Hindlimb muscle (tissue), 1 donor: ENCODE measurements at regions not wholly inside any gene's neighbourhood (a gene's known extent, or its start where the extent isn't known, plus 50 kb on each side); places are given as distances from the start of the nearest gene placed in this dataset.
"Not testable (repeated sequence)": the region's sequence is repeated elsewhere in the genome, so short reads cannot be mapped to it uniquely, and the experiment has no call there.

ENCODE experiments used
- DNase-seq: peaks from one replicate; pipeline ENCODE4 v3.0.0-alpha.2; 2013

- peak; percentile 5 for DNase-seq
Observed at GRCh38 chr9:62798884-62799850, 1609.3 kb downstream of the SPATA31A7 start.

GRCh38 chr9:62799851-62800371, 1610.1 kb downstream of the SPATA31A7 start:
- DNase-seq = peak; percentile 16

DNA sequence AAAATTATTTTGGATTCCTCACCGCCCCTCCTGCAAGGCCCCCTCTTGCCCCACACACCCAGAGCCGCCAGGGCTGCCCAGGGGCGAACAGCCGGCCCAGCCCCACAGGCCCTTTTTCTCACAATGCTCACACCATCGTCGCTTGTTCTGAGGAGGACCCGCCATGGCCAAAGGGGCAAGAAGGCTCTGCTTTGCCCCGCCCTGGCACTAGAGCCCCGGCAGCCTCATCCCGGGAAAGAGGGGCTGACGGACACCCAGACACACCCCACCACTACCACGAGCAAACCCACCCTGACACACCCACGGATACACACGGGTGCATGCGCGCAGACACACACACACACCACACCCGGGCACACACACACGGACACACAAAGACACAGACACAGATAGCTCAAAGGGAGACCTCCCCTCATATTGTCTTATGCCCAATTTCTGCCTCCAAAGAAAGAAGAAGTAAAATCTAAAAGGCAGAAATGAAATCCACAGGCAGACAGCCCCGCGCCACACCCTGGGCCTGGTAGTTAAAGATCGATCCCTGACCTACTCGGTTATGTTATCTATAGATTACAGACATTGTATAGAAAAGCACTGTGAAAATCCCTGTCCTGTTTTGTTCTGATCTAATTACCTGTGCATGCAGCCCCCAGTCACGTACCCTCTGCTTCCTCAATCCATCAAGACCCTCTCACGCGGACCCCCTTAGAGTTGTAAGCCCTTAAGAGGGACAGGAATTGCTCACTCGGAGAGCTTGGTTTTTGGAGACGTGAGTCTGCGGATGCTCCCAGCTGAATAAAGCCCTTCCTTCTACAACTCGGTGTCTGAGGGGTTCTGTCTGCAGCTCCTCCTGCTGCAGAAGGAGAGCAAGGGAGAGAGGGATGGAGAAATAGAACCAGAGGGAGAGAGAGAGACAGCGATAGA, 1610.9 kb downstream of the SPATA31A7 start:
- DNase-seq = peak; percentile 19

DNA sequence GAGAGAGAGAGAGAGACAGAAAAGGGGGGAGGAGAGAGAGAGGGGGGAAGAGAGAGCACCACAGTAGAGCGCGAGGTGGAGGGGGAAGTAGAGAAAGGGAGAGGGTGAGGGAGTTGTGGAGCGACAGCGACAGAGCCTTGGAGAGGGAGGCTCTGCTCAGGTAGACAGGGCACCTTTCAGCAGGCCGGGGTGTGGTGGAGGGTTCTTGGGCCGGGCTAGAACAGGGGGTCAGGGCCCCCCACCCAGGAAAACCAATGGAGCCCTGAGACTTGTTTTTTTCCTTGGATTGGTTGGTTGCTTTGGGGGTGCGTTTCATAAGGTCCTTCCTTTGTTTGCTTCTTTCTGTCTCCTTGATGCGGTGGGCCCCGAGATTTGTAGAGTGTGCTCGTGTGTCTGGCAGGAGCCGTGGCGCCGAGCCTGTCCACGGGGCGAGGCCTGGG, 1611.6 kb downstream of the SPATA31A7 start:
- peak; percentile 17 for DNase-seq

- DNase-seq = peak; percentile 73
Observed at GRCh38 chr9:62801961-62802718, 1612.3 kb downstream of the SPATA31A7 start.

DNA sequence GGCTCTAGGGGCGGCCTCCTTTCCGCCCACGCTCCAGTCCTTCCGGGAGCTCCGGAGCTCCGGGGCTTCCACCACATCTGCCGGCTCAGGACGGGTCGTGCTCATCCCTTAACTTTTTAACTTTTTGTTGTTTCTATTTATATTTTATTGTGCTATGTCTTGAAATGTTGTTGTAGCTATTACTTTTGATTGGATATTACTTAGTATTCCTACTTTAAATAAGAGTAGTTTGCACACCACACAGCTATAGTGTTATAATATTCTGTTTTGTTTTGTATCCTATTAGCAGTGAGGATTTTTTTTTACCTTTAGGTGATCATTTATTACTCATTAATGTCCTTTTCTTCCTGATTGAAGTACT, 1612.9 kb downstream of the SPATA31A7 start:
- DNase-seq = not testable (repeated sequence)

DNA sequence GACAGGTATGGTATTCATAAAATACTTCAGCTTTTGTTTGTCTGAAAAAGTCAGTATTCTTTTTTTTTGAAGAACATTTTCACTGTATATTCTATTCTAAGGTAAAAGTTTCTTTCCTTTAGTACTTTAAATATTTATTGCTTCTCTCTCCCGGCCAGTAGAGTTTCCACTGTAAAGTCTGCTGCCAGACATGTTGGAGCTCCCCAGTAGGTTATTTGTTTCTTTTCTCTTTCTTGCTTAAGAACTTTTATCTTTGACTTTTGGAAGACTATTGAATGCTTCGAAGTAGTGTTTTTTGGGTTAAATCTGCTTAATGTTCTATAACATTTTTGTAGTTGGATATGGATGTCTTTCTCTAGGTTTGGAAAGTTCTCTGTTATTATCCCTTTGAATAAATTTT, 1613.3 kb downstream of the SPATA31A7 start:
- peak; percentile 3 for DNase-seq

GRCh38 chr9:62804314-62804713, 1614.5 kb downstream of the SPATA31A7 start:
- DNase-seq = not testable (repeated sequence)

DNA sequence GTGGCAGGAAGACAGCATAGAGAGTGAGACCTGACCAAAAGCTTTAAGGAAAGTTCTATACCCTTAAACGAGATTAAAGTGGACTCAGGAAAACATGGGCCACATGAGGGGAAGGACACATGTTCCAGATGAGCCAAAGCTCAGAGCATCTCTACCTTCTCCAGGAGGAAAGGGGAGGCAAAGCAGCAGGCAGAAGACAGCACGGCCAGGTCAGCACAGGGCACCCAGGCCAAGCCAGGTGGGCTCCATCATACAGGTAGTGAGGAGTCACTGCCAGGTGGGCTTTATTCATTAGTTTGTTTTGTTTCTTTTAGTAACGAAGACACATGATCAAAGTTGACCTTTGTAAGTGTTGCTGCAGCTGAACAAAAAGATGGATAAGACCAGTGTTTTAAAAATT, 1617.6 kb downstream of the SPATA31A7 start:
- not testable (repeated sequence) for DNase-seq

DNA sequence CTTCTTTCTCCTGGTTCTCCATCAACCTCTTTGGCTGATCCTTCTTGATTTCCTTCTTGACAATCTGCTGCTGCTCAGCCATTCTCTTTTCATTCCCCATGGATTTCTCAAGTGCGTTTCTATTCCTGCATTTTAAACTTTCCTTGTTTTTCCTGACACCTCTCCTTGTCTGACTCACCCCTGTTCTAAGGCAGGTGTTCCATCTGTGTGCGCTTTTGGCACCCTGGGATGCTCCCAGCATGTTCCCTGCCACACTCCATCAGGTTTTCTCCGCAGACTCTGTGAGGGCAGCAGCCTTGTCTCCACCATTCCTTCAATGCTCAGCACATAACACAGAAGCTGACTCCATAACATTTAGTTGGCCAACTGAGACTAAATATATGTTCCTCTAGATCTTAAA, 1618.2 kb downstream of the SPATA31A7 start:
- DNase-seq = not testable (repeated sequence)

DNA sequence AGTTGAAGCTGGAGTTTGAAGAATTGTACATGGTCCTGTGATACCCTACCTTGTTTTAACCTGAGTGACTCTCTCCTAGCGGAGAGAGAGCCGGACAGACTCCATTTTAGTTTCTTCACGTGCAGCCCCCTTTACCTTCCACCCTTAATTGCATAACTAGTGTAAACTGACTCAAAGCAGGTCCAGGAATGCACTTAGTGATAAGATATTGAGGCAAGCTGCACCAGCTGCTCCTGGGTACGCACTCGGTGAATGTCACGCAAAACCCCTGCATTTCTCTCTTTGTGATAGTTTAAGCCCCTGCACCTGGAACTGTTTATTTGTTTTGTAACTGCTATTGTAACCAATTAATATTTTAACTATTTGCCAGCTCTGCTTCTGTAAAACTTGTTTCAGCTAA, 1620.5 kb downstream of the SPATA31A7 start:
- not testable (repeated sequence) for DNase-seq

- DNase-seq = not testable (repeated sequence)
Observed at GRCh38 chr9:62810811-62811315, 1621.0 kb downstream of the SPATA31A7 start.

GRCh38 chr9:62815436-62815835, 1625.6 kb downstream of the SPATA31A7 start:
- not testable (repeated sequence) for DNase-seq

GRCh38 chr9:62816331-62816730, 1626.5 kb downstream of the SPATA31A7 start:
- not testable (repeated sequence) for DNase-seq

DNA sequence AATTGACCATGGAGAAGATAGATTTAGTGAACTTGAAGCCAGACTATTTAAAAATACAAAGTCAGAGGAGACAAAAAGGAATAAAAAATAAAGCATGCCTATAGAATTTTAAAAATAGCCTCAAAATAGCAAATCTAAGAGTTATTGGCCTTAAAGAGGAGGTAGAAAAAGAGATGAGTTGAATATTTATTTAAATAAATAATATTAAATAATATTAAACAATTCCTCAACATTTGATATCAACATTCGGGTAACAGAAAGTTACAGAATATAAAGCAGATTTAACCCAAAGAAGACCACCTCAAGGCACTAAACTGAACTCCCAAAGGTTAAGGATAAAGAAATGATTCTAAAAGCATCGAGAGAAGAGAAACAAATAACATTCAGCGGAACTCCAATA, 1627.4 kb downstream of the SPATA31A7 start:
- not testable (repeated sequence) for DNase-seq

DNA sequence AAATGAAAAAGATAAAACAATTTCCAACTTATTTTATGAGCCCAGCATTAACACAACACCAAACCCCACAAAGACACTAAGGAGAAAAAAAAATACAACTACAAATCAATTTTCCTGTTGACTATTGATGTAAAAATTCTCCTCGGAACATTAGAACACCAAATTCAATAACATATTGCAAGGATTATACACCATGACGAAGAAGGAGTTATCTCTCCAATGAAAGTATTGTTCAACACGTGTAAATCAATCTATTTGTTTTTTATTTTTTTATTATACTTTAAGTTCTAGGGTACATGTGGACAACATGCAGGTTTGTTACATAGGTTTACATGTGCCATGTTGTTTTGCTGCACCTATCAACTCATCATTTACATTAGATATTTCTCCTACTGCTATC, 1632.3 kb downstream of the SPATA31A7 start:
- not testable (repeated sequence) for DNase-seq

GRCh38 chr9:62827957-62828907, 1638.4 kb downstream of the SPATA31A7 start:
- DNase-seq = not testable (repeated sequence)

DNA sequence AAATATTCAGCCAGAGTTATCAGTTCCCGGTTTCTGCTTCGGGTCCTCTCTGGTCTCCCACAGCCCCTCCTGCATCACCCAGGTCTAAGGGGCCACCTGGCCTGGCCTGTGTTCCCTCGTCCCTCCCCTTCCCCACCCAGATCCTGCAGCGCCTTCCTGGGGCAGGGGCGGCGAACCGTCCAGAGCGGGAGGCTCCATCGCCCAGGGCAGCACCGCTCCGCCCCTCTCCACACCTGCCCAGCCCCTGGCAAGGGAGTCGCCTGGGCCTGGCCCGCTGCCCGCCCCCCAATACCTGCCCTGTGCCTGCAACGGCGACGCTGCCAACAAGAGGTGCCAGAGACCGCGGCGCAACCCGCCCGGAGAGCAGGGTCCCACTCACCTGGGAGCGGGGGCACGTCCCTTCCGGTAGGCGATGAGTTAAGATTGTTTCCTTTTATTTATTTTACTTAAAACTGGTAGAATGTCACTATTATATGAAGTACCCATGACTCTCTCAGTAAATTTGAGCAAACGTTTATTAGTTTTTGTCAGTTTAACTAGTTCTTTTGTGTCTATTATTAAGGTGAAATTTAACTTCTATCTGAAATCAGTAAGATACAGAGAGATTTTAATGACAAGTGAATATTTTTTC, 1641.1 kb downstream of the SPATA31A7 start:
- DNase-seq = not testable (repeated sequence)

DNA sequence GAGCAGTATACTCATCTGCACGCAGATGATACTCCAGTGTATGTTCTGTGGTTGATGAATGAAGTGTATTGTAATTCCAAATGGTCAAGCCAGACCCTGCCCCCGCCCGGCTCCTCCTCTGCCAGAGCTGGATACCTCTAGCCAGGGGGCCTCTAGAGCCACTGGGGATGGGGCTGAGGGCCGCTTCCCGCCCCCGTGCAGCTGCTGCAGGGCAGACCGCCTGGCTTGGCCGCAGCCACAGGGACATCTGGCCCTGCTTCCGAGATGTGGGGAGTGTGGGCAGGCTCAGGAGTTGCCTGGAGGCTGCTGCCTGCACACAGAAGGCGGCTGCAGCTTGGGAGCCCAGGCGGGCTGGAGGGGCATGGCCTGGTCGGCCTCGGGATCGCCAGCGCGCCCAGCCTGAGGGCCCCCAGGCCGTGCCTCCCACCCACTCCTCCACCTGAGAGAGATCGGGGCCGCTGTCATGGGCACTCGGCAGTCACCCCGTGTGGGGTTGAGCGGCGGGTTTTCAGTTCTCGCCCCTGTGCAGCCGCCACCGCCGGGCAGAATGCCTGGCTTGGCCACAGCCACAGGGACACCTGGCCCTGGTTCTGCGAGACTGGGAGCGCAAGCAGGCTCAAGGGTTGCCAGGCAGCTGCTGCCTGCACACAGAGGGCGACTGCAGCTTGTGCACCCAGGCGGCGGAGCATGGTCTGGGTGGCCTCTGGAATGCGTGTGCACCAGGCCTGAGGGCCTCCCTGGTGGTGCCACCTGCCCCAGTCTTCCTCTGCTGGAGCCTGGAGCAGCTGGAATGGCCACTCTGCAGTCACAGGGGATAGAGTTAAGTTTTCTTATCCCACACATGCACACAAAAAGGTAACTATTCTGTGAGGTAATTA, 1643.7 kb downstream of the SPATA31A7 start:
- not testable (repeated sequence) for DNase-seq
